ENCODE measurements at regions not wholly inside any gene's neighbourhood (a gene's known extent, or its start where the extent isn't known, plus 50 kb on each side); places are given as distances from the start of the nearest gene placed in this dataset.

- no peak for FAIRE-seq
- DNase-seq (ENCODE audit: low read depth in 1 of 2, low spot score in 1 of 2) = peak in 1 of 2 experiments; percentile 70
- Histone ChIP-seq H3K4me2 (peak overlapping the region; percentile 54), H3K4me1 (peaks cover 22% of the 10 kb centered on the region), H3K9me3 (no peaks in the 10 kb centered on the region), H3K4me3 (no peak overlapping the region), H3K27ac (peak overlapping the region; percentile 24 to 69; a peak in 3 of 6 replicates)
- 9% methylated on average over 8 of the region's 8 CpGs for WGBS (ENCODE audit: missing lambda C conversion rate)
- CTCF ChIA-PET = interaction anchor here (0.5 to 1.1 kb wide), 2 partner anchors 11 to 12 kb away, joined by 3 to 6 read pairs; no protein-coding TSS in a partner anchor
- TF ChIP-seq NPAS2 (CRISPR knock-in tag; IDR thresholded peaks at IDR 0.05; ENCODE audit: borderline replicate concordance) (no peak), GATA3 (IDR thresholded peaks at IDR 0.05; ENCODE audit: borderline replicate concordance) (peak; percentile 75; the same call in 1 of the 2 replicates)
- ATAC-seq = peak in 1 of 2 experiments; percentile 90; a peak in 4 of 6 replicates
- POLR2A ChIA-PET = no interaction called here
These were observed 361.8 kb downstream of the GATA3 start for GRCh38 chr10:8416192-8416701.

- CTCF ChIA-PET = interaction anchor here (0.5 kb wide), 1 partner anchor 11 kb away, joined by 6 read pairs; no protein-coding TSS in a partner anchor
- POLR2A ChIA-PET = no interaction called here
- H3K4me3 ChIP-seq = no peak overlapping the region
- H3K27ac ChIP-seq = peak overlapping the region in 1 of 2 experiments; percentile 69; a peak in 3 of 6 replicates
- 83% methylated on average over 3 of the region's 3 CpGs for WGBS (ENCODE audit: missing lambda C conversion rate)
- FAIRE-seq = no peak
- peak overlapping the region; percentile 54; the same call in 2 of the 3 replicates for H3K4me2 ChIP-seq
- no peak for TF ChIP-seq EHMT2 (IDR thresholded peaks at IDR 0.05; ENCODE audit: low read depth)
- no peak for TF ChIP-seq ZC3H11A (IDR thresholded peaks at IDR 0.05)
- TF ChIP-seq CBX8 (IDR thresholded peaks at IDR 0.05) = no peak
- TF ChIP-seq PBX3 (IDR thresholded peaks at IDR 0.05) = no peak
- TF ChIP-seq ZFP36 (IDR thresholded peaks at IDR 0.05; ENCODE audit: borderline replicate concordance, partially characterized antibody) = no peak
- TF ChIP-seq RAD21 (conservative IDR thresholded peaks at IDR 0.05 in 1 of 2, IDR thresholded peaks at IDR 0.05 in 1 of 2) = no peak
- no peak for TF ChIP-seq KDM5A (IDR thresholded peaks at IDR 0.05)
- TF ChIP-seq JUN (IDR thresholded peaks at IDR 0.05) = no peak
- no peak for TF ChIP-seq SMC3 (IDR thresholded peaks at IDR 0.05)
- no peak for TF ChIP-seq RFX5 (IDR thresholded peaks at IDR 0.05)
- DNase-seq (ENCODE audit: low read depth in 1 of 2, low spot score in 1 of 2) = no peak
- peaks cover 22% of the 10 kb centered on the region for H3K4me1 ChIP-seq
- ATAC-seq = peak in 1 of 2 experiments; percentile 21; a peak in 2 of 6 replicates
- H3K9me3 ChIP-seq = no peaks in the 10 kb centered on the region
These were observed 362.3 kb downstream of the GATA3 start for GRCh38 chr10:8416760-8417159.

GRCh38 chr10:8417631-8418030 is 363.1 kb downstream of the GATA3 start:
- ChIA-PET CTCF (no interaction called here), POLR2A (no interaction called here)
- TF ChIP-seq PBX3 (IDR thresholded peaks at IDR 0.05) (no peak), NFE2L2 (conservative IDR thresholded peaks at IDR 0.05; ENCODE audit: low read length) (no peak), NPAS2 (CRISPR knock-in tag; IDR thresholded peaks at IDR 0.05; ENCODE audit: borderline replicate concordance) (no peak), HOXB5 (CRISPR knock-in tag; IDR thresholded peaks at IDR 0.05) (no peak), CEBPB (IDR thresholded peaks at IDR 0.05) (no peak), REST (IDR thresholded peaks at IDR 0.05) (no peak), CHD2 (IDR thresholded peaks at IDR 0.05; ENCODE audit: low read length, partially characterized antibody) (no peak), MAX (IDR thresholded peaks at IDR 0.05) (no peak), HES2 (IDR thresholded peaks at IDR 0.05) (no peak), TP53 (CRISPR knock-in tag; IDR thresholded peaks at IDR 0.05) (no peak), HOXB13 (CRISPR knock-in tag; IDR thresholded peaks at IDR 0.05; ENCODE audit: low read depth) (no peak), CHD4 (IDR thresholded peaks at IDR 0.05; ENCODE audit: borderline replicate concordance) (no peak), FOXS1 (CRISPR knock-in tag; IDR thresholded peaks at IDR 0.05) (no peak), MAFK (IDR thresholded peaks at IDR 0.05; ENCODE audit: partially characterized antibody) (no peak), ZFP36 (IDR thresholded peaks at IDR 0.05; ENCODE audit: borderline replicate concordance, partially characterized antibody) (no peak), BHLHE40 (IDR thresholded peaks at IDR 0.05; ENCODE audit: low read depth, low read length) (no peak), HOXA7 (CRISPR knock-in tag; IDR thresholded peaks at IDR 0.05) (no peak), PHF8 (IDR thresholded peaks at IDR 0.05; ENCODE audit: borderline replicate concordance, low read depth) (no peak), SMC3 (IDR thresholded peaks at IDR 0.05) (no peak)
- 89% methylated on average over 1 of the region's 1 CpG for WGBS (ENCODE audit: missing lambda C conversion rate)
- Histone ChIP-seq H3K9me3 (no peaks in the 10 kb centered on the region), H3K4me1 (peaks cover 22% of the 10 kb centered on the region), H3K27ac (0 out of 6 replicates have a peak overlapping the region, but pooled peaks of 1 of the 2 experiments have one; percentile 3), H3K4me2 (no peak overlapping the region), H3K4me3 (no peak overlapping the region)
- DNase-seq (ENCODE audit: low read depth in 1 of 2, low spot score in 1 of 2) (no peak), ATAC-seq (no peak), FAIRE-seq (no peak)
